Suprapubic skin (tissue), 4 donors: ENCODE measurements at regions not wholly inside any gene's neighbourhood (a gene's known extent, or its start where the extent isn't known, plus 50 kb on each side); places are given as distances from the start of the nearest gene placed in this dataset.

Experiments used
- DNase-seq, 2 donors: peaks; one replicate each; pipeline ENCODE4 v3.0.0-alpha.2; 2019; ENCODE audit warnings: low spot score in 2 of 2
- H3K27ac ChIP-seq: fragments of 200-600 bp; sonication (generic); one replicate; pipeline ENCODE4 v1.5.1; 2019
- H3K27me3 ChIP-seq: fragments of 200-600 bp; sonication (generic); one replicate; pipeline ENCODE4 v1.5.1; 2019
- H3K36me3 ChIP-seq: fragments of 200-600 bp; sonication (generic); one replicate; pipeline ENCODE4 v1.5.1; 2019
- H3K4me1 ChIP-seq: fragments of 200-600 bp; sonication (generic); one replicate; pipeline ENCODE4 v1.5.1; 2019
- H3K4me3 ChIP-seq: fragments of 200-600 bp; sonication (generic); one replicate; pipeline ENCODE4 v1.5.1; 2019; ENCODE audit warnings: mild to moderate bottlenecking
- H3K9me3 ChIP-seq: fragments of 200-600 bp; sonication (generic); one replicate; pipeline ENCODE4 v1.5.1; 2019
- EP300 ChIP-seq: sonication (generic); formaldehyde crosslinking; IDR thresholded peaks from one replicate; pipeline ENCODE4 v1.6.1; 2017; ENCODE audit warnings: antibody characterized with exemption
- POLR2A ChIP-seq, 2 donors: fragments of 450-650 bp; IDR thresholded peaks; one replicate each; pipeline ENCODE4 v1.6.1; 2017; ENCODE audit warnings: antibody characterized with exemption in 2 of 2, mild to moderate bottlenecking in 2 of 2, moderate library complexity in 2 of 2
- POLR2AphosphoS5 ChIP-seq, 3 donors: sonication (generic); formaldehyde crosslinking; IDR thresholded peaks; one replicate each; pipeline ENCODE4 v1.6.1; 2017; ENCODE audit warnings: antibody characterized with exemption in 3 of 3
- WGBS: methylation state at CpG from one replicate; pipeline ENCODE4 v1.1.5; 2018; 5-methylcytosine and 5-hydroxymethylcytosine counted together
- TF ChIP-seq, protein P1 (sequence below), 2 donors: fragments of 200-600 bp in 1 of 2; fragments of 450-650 bp in 1 of 2; sonication (generic) in 1 of 2; IDR thresholded peaks; one replicate each; pipeline ENCODE4 v1.5.1; 2016 to 2019; ENCODE audit warnings: antibody characterized with exemption in 2 of 2, mild to moderate bottlenecking in 1 of 2, moderate library complexity in 1 of 2

DNA sequence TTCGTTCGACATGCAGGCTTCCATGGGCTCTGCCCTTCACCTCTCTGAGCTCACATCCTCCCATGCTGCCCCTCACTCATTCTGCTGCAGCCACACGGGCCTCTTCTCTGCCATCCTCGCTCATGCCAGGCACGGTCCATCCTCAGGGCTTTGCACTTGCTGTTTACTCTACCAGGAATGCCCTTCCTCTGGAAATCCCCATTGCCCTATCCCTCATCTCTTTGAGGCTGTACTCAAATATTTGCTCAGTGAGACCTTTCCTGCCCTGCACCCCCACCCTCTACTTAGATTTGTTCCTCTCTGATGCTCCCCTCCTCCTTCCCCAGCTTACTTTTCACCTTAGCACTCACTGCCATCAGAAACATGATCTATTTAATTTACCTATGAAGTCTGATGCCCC, 107.0 kb upstream of the ZNF716 start:
- TF ChIP-seq, protein P1, sequence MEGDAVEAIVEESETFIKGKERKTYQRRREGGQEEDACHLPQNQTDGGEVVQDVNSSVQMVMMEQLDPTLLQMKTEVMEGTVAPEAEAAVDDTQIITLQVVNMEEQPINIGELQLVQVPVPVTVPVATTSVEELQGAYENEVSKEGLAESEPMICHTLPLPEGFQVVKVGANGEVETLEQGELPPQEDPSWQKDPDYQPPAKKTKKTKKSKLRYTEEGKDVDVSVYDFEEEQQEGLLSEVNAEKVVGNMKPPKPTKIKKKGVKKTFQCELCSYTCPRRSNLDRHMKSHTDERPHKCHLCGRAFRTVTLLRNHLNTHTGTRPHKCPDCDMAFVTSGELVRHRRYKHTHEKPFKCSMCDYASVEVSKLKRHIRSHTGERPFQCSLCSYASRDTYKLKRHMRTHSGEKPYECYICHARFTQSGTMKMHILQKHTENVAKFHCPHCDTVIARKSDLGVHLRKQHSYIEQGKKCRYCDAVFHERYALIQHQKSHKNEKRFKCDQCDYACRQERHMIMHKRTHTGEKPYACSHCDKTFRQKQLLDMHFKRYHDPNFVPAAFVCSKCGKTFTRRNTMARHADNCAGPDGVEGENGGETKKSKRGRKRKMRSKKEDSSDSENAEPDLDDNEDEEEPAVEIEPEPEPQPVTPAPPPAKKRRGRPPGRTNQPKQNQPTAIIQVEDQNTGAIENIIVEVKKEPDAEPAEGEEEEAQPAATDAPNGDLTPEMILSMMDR (IDR thresholded peaks at IDR 0.05) = no peak
- TF ChIP-seq POLR2AphosphoS5 (IDR thresholded peaks at IDR 0.05) (no peak), POLR2A (IDR thresholded peaks at IDR 0.05) (no peak), EP300 (no peak)
- Histone ChIP-seq H3K27me3 (no peaks in the 10 kb centered on the region), H3K4me1 (no peaks in the 10 kb centered on the region), H3K27ac (no peak overlapping the region), H3K9me3 (peaks cover 24% of the 10 kb centered on the region), H3K4me3 (no peak overlapping the region), H3K36me3 (no peaks in the 10 kb centered on the region)
- 91% methylated on average over 5 of the region's 5 CpGs for WGBS
- no peak for DNase-seq

DNA sequence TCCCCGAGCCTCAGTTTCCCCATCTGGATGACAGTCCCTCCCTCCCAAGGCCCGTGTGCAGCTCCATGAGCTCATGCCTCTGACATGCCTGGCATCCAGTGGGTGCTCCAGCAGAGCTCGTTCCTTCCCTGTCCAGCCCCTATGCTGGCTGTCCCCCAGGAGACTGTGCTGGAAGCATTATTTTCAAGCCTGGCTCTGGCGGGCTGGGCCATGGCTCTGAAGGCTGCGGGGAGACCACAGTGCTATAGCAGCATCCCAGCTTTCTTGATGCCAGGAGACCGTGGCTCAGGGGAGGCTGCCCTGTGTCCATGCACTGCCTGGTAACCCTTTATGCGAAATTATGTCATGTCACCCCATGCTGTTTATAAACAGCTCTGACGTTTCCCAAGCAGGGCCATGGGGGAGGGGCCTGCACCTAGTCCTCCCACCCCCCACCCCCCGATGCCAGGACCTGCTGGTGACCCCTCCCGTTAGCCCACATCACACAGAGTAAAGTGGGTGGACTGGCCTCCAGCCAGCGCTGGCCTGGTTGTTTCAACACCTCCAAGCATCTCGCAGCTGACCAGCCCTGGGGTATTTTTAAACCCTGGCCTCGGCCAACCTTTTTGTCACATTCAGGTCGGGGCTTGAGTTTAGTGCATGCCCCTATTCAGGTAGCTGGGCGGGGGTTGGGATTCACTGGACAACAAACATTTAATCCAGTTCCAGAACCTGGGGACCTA, 105.9 kb upstream of the ZNF716 start:
- 73% methylated on average over 7 of the region's 15 CpGs for WGBS
- peaks cover 26% of the 10 kb centered on the region for H3K9me3 ChIP-seq

DNA sequence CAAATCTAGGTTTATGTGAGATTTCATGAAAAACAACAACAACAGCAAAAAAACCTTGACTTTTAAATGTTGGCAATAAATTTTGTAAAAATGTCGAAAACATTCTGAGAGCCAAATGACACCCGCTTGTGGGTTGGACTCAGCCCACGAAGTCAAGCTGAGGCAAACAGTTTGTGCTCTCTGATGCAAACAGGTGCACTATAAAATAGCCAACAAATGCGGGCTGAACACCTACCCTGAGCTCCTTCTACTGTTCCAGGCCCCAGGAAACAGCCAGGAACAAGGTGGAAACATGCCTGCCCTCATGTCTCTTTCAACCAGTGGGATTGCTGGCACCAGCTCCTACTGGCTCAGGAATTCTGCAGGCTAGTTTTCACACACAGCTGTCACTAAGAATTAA, 105.0 kb upstream of the ZNF716 start:
- no peak for DNase-seq
- H3K4me1 ChIP-seq = no peaks in the 10 kb centered on the region
- H3K36me3 ChIP-seq = no peaks in the 10 kb centered on the region
- peaks cover 32% of the 10 kb centered on the region for H3K9me3 ChIP-seq
- no peak for TF ChIP-seq EP300
- TF ChIP-seq POLR2AphosphoS5 (IDR thresholded peaks at IDR 0.05) = no peak
- TF ChIP-seq, protein P1 (IDR thresholded peaks at IDR 0.05) = no peak
- TF ChIP-seq POLR2A (IDR thresholded peaks at IDR 0.05) = no peak
- H3K27ac ChIP-seq = no peak overlapping the region
- no peaks in the 10 kb centered on the region for H3K27me3 ChIP-seq
- 73% methylated on average over 4 of the region's 4 CpGs for whole genome bisulfite sequencing
- H3K4me3 ChIP-seq = no peak overlapping the region

More for the DNA sequence above, 105.9 kb upstream of the ZNF716 start:
- no peak overlapping the region for H3K4me3 ChIP-seq
- H3K36me3 ChIP-seq = no peaks in the 10 kb centered on the region
- TF ChIP-seq EP300 = no peak
- TF ChIP-seq POLR2A (IDR thresholded peaks at IDR 0.05) = no peak
- H3K4me1 ChIP-seq = no peaks in the 10 kb centered on the region
- no peak overlapping the region for H3K27ac ChIP-seq
- no peaks in the 10 kb centered on the region for H3K27me3 ChIP-seq
- no peak for DNase-seq

DNA sequence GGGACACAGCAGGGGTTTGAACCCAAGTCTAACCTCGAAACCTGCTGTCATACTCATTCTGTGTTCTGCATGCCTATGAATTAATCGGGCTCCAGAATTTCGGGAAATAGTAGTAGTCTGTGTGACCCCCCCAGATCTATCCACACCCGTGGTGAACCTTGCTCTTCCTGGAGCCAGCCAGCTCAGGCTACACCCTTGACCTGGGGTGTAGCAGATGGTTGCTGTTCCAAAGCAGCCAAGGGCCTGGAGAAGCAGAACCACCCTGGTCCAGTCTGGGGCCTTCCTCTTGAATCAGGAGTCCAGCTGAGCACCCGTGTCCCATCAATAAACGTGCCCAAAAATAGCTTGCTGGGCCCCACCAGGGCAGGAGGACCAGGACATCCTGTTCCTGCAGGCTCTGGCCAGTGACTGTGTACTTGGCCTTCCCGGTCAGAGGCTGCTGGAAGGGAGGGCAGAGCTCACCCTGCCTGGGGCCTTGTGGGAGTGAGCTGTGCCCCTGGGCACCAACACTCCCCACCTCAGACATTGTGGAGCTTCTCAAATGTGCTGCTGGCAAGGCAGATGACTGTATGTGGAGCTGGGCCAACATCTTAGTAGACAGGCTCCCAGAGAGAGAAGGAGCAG, 101.2 kb upstream of the ZNF716 start:
- H3K9me3 ChIP-seq = peaks cover 26% of the 10 kb centered on the region
- H3K27ac ChIP-seq = no peak overlapping the region
- no peak overlapping the region for H3K4me3 ChIP-seq
- H3K4me1 ChIP-seq = no peaks in the 10 kb centered on the region
- TF ChIP-seq EP300 = no peak
- H3K36me3 ChIP-seq = no peaks in the 10 kb centered on the region
- DNase-seq = no peak
- H3K27me3 ChIP-seq = no peaks in the 10 kb centered on the region
- 72% methylated on average over 6 of the region's 7 CpGs for WGBS

DNA sequence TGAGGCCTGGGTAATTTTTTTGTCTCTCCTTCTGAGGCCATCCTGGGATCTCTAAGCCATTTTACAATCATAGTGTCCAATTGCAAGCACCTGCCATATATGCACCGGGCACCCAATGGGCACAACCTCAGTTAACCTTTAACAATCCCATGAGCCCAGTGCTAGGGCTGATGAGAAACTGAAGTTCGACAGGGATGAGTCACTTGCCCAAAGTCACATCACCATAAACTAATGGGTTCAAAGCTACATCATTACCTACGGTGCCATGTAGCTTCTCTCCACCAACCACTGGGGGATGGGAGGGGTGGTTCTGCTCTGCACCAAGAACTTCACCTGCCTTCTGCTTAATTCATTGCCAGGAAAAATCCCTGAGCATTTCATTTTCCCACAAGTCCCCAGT, 95.8 kb upstream of the ZNF716 start:
- Histone ChIP-seq H3K9me3 (peaks cover 14% of the 10 kb centered on the region), H3K4me1 (no peaks in the 10 kb centered on the region), H3K27me3 (no peaks in the 10 kb centered on the region), H3K27ac (no peak overlapping the region), H3K4me3 (no peak overlapping the region), H3K36me3 (no peaks in the 10 kb centered on the region)
- TF ChIP-seq, protein P1 (IDR thresholded peaks at IDR 0.05) = no peak
- TF ChIP-seq POLR2A (IDR thresholded peaks at IDR 0.05) = no peak
- TF ChIP-seq POLR2AphosphoS5 (IDR thresholded peaks at IDR 0.05) = no peak
- TF ChIP-seq EP300 = no peak
- no peak for DNase-seq
- 78% methylated on average over 3 of the region's 3 CpGs for WGBS

DNA sequence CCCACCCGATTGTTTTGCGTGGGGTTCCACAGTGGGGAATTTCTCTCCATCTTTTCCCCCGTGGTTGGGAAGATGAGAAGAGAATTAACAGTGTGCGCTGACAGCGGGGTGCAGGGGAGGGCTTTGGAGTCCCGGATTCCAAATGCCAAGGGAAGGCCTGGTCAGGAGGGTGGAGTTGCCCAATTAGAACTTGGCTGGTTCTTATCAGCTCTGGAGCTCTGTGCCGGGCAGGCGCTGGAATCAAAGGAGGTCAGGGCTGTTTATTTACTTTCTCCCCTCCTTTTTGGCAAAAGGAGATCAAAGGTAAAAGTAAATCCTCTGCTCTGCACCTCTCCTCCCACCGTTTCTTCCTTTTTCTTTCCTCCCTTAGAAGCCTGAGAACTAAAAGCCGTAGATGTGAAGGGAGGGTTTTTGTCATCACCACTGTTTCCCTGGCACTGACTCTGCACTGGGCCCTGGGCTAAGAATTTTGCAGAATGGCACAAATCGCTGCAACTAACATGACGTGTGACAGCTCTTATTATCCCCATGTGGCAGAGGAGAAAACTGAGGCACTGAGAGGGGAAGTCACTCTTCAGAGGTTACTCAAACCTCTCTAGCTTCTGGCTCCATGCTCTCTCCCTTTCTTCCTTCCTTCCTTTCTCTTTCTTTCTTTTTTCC, 95.2 kb upstream of the ZNF716 start:
- no peak overlapping the region for H3K4me3 ChIP-seq
- no peak overlapping the region for H3K27ac ChIP-seq
- TF ChIP-seq POLR2AphosphoS5 (IDR thresholded peaks at IDR 0.05) (no peak), POLR2A (IDR thresholded peaks at IDR 0.05) (no peak), EP300 (no peak)
- TF ChIP-seq, protein P1 (IDR thresholded peaks at IDR 0.05) = no peak
- peaks cover 9% of the 10 kb centered on the region for H3K9me3 ChIP-seq
- no peak for DNase-seq
- H3K4me1 ChIP-seq = no peaks in the 10 kb centered on the region
- WGBS = 73% methylated on average over 12 of the region's 12 CpGs
- H3K27me3 ChIP-seq = no peaks in the 10 kb centered on the region
- H3K36me3 ChIP-seq = no peaks in the 10 kb centered on the region
